Activated CD8-positive, alpha-beta memory T cell treated with anti-CD3 and anti-CD28 coated beads for 36 hours (primary cell): ENCODE measurements at regions not wholly inside any gene's neighbourhood (a gene's known extent, or its start where the extent isn't known, plus 50 kb on each side); places are given as distances from the start of the nearest gene placed in this dataset.

Experiments used
- CTCF ChIA-PET: fragments of 350-600 bp; sonication (Branson Sonifier 250); formaldehyde crosslinking; loops from one replicate; lab custom pipeline; 2021; ENCODE audit warnings: antibody characterized with exemption; lab: Charles Lee
- POLR2A ChIA-PET: fragments of 350-600 bp; sonication (Branson Sonifier 250); formaldehyde crosslinking; loops from one replicate; lab custom pipeline; 2021; ENCODE audit warnings: antibody characterized with exemption; lab: Charles Lee

GRCh38 chr18:45384137-45384961, 230.9 kb upstream of the SLC14A2 start:
- ChIA-PET CTCF (interaction anchor here (0.6 to 1.4 kb wide), 8 partner anchors 27 to 1813 kb away, joined by 3 to 7 read pairs (median 3); no protein-coding TSS in a partner anchor), POLR2A (no interaction called here)

GRCh38 chr18:45384962-45385315, 230.3 kb upstream of the SLC14A2 start:
- POLR2A ChIA-PET: no interaction called here
- CTCF ChIA-PET: interaction anchor here (0.6 to 1.4 kb wide), 7 partner anchors 28 to 1814 kb away, joined by 3 to 7 read pairs (median 3); no protein-coding TSS in a partner anchor

GRCh38 chr18:45386041-45386655, 229.1 kb upstream of the SLC14A2 start:
- ChIA-PET CTCF (no interaction called here), POLR2A (interaction anchor here (0.6 kb wide), 1 partner anchor 256 kb away, joined by 3 read pairs; no protein-coding TSS in a partner anchor)

- ChIA-PET POLR2A (no interaction called here), CTCF (interaction anchor here (0.6 kb wide), 1 partner anchor 408 kb away, joined by 3 read pairs; no protein-coding TSS in a partner anchor)
These were observed 228.0 kb upstream of the SLC14A2 start for GRCh38 chr18:45387229-45387628.

GRCh38 chr18:45398448-45398847, 216.8 kb upstream of the SLC14A2 start:
- POLR2A ChIA-PET: no interaction called here
- CTCF ChIA-PET: no interaction called here

- ChIA-PET CTCF (no interaction called here), POLR2A (no interaction called here)
These were observed 216.1 kb upstream of the SLC14A2 start for GRCh38 chr18:45399146-45399545.

- ChIA-PET CTCF (no interaction called here), POLR2A (no interaction called here)
These were observed 215.6 kb upstream of the SLC14A2 start for GRCh38 chr18:45399643-45400042.

- POLR2A ChIA-PET: no interaction called here
These were observed 212.7 kb upstream of the SLC14A2 start for GRCh38 chr18:45402485-45403056.

GRCh38 chr18:45403341-45404049, 211.8 kb upstream of the SLC14A2 start:
- CTCF ChIA-PET: no interaction called here
- POLR2A ChIA-PET: no interaction called here

More at GRCh38 chr18:45402485-45403056, 212.7 kb upstream of the SLC14A2 start:
- CTCF ChIA-PET: no interaction called here

- ChIA-PET CTCF (no interaction called here), POLR2A (no interaction called here)
These were observed 207.1 kb upstream of the SLC14A2 start for GRCh38 chr18:45408218-45408617.

- CTCF ChIA-PET: no interaction called here
- POLR2A ChIA-PET: no interaction called here
These were observed 205.3 kb upstream of the SLC14A2 start for GRCh38 chr18:45409971-45410370.

- POLR2A ChIA-PET: no interaction called here
- CTCF ChIA-PET: no interaction called here
These were observed 202.7 kb upstream of the SLC14A2 start for GRCh38 chr18:45412577-45412976.

- ChIA-PET POLR2A (no interaction called here), CTCF (no interaction called here)
These were observed 202.0 kb upstream of the SLC14A2 start for GRCh38 chr18:45413180-45413836.

GRCh38 chr18:45415614-45416013, 199.7 kb upstream of the SLC14A2 start:
- POLR2A ChIA-PET: no interaction called here
- CTCF ChIA-PET: no interaction called here

GRCh38 chr18:45416168-45416567, 199.1 kb upstream of the SLC14A2 start:
- CTCF ChIA-PET: no interaction called here
- POLR2A ChIA-PET: no interaction called here

- ChIA-PET CTCF (no interaction called here), POLR2A (no interaction called here)
These were observed 197.9 kb upstream of the SLC14A2 start for GRCh38 chr18:45417392-45417791.

GRCh38 chr18:45423659-45424058, 191.6 kb upstream of the SLC14A2 start:
- CTCF ChIA-PET: no interaction called here

GRCh38 chr18:45430041-45430440, 185.2 kb upstream of the SLC14A2 start:
- ChIA-PET POLR2A (no interaction called here), CTCF (no interaction called here)

More at GRCh38 chr18:45423659-45424058, 191.6 kb upstream of the SLC14A2 start:
- POLR2A ChIA-PET: no interaction called here

GRCh38 chr18:45435810-45436209, 179.5 kb upstream of the SLC14A2 start:
- ChIA-PET CTCF (no interaction called here), POLR2A (no interaction called here)
